HepG2 (cell line): ENCODE measurements at regions not wholly inside any gene's neighbourhood (a gene's known extent, or its start where the extent isn't known, plus 50 kb on each side); places are given as distances from the start of the nearest gene placed in this dataset.

Experiments
- ATAC-seq: fragments of 200-7000 bp; cut with Tn5 transposase; 3 replicates; pipeline ENCODE4 v1.9.1; 2020; ENCODE audit warnings: mild to moderate bottlenecking, moderate library complexity
- BruUV-seq: library from RNA; stranded (reverse); fragments of 400-500 nt; replicated peaks from 2 replicates; lab custom pipeline; 2021; lab: Mats Ljungman, UMichigan
- CTCF ChIA-PET: fragments of 300-600 bp; formaldehyde crosslinking; extraction: SDS; loops from one replicate; lab custom pipeline; 2021; ENCODE audit warnings: low total read pairs, inconsistent platforms, low intra/inter-chr PET ratio; lab: Yijun Ruan, JAX
- POLR2A ChIA-PET: fragments of 350-600 bp; sonication (Branson Sonifier 250); formaldehyde crosslinking; loops from one replicate; lab custom pipeline; 2020; ENCODE audit warnings: antibody characterized with exemption, inconsistent platforms; lab: Yijun Ruan, JAX
- DNase-seq: peaks from one replicate; pipeline ENCODE4 v3.0.0-alpha.2; 2015; ENCODE audit warnings: low spot score
- FAIRE-seq: peaks from 3 replicates; lab custom pipeline; 2011; peaks lifted over from hg19 to GRCh38; lab: Jason Lieb, UNC
- H2AFZ ChIP-seq: one replicate; pipeline ENCODE4 v1.6.1; 2011; ENCODE audit warnings: low read length, inconsistent platforms
- H3K27ac ChIP-seq: fragments of 300-600 bp; 3 replicates; pipeline ENCODE4 v1.8.0; 2011; ENCODE audit warnings: mixed run types, mild to moderate bottlenecking, mixed read lengths, low read length, inconsistent platforms; ENCODE audit not compliant: insufficient read depth; ENCODE audit errors: extremely low read length
- H3K27me3 ChIP-seq, 2 experiments: fragments of 200-600 bp in 1 of 2; 2 replicates in 1 of 2; 3 replicates in 1 of 2; pipeline versions ENCODE4 v1.6.0 to v1.8.0; 2011; ENCODE audit warnings: low read length in 2 of 2, mild to moderate bottlenecking in 2 of 2, moderate library complexity in 2 of 2, inconsistent platforms in 1 of 2; ENCODE audit not compliant: insufficient read depth in 2 of 2, control insufficient read depth in 1 of 2
- H3K36me3 ChIP-seq, 2 experiments: fragments of 200-600 bp in 1 of 2; replicated peaks in 1 of 2; 2 replicates in 1 of 2; 3 replicates in 1 of 2; pipeline versions ENCODE4 v1.5.1 to v1.8.0; 2011; ENCODE audit warnings: low read length in 2 of 2, inconsistent platforms in 1 of 2; ENCODE audit not compliant: insufficient read depth in 2 of 2, control insufficient read depth in 1 of 2
- H3K4me1 ChIP-seq: 2 replicates; pipeline ENCODE4 v1.5.1; 2012; ENCODE audit warnings: low read length, inconsistent platforms; ENCODE audit not compliant: insufficient read depth
- H3K4me2 ChIP-seq: 2 replicates; pipeline ENCODE4 v1.6.0; 2011; ENCODE audit warnings: low read depth, low read length, inconsistent platforms
- H3K4me3 ChIP-seq, 3 experiments: fragments of 200-600 bp in 1 of 3; sonication (generic), shearing (Covaris generic) in 1 of 3; replicated peaks in 1 of 3; 2 replicates each; pipeline ENCODE4 v1.5.1; 2011 to 2016; ENCODE audit warnings: low read length in 3 of 3, inconsistent platforms in 2 of 3, low read depth in 2 of 3, mild to moderate bottlenecking in 2 of 3, control low read depth in 1 of 3, mixed read lengths in 1 of 3; ENCODE audit not compliant: insufficient read depth in 1 of 3
- H3K79me2 ChIP-seq: one replicate; pipeline ENCODE4 v1.6.1; 2011; ENCODE audit warnings: low read length, inconsistent platforms; ENCODE audit not compliant: insufficient read depth
- H3K9ac ChIP-seq: 2 replicates; pipeline ENCODE4 v1.6.0; 2011; ENCODE audit warnings: mild to moderate bottlenecking, low read depth, low read length, inconsistent platforms; ENCODE audit not compliant: insufficient read depth
- H3K9me3 ChIP-seq: 2 replicates; pipeline ENCODE4 v1.5.1; 2012; ENCODE audit warnings: mild to moderate bottlenecking, low read length
- H4K20me1 ChIP-seq: 2 replicates; pipeline ENCODE4 v1.6.0; 2011; ENCODE audit warnings: inconsistent platforms, mild to moderate bottlenecking, low read length, moderate library complexity; ENCODE audit not compliant: insufficient read depth
- AHR ChIP-seq: IDR thresholded peaks from 2 replicates; pipeline ENCODE4 v1.6.1; 2018; ENCODE audit warnings: missing genetic modification reagents, missing compliant biosample characterization
- ARID2 ChIP-seq: sonication (generic); formaldehyde crosslinking; IDR thresholded peaks from 2 replicates; pipeline ENCODE4 v1.8.1; 2022; ENCODE audit warnings: mild to moderate bottlenecking, missing genetic modification reagents, borderline replicate concordance
- ATAD3A ChIP-seq: sonication (generic); formaldehyde crosslinking; IDR thresholded peaks from 2 replicates; pipeline ENCODE4 v1.4.0; 2020; ENCODE audit warnings: missing genetic modification reagents
- CENPT ChIP-seq: sonication (generic); formaldehyde crosslinking; IDR thresholded peaks from 2 replicates; pipeline ENCODE4 v1.8.0; 2022; ENCODE audit warnings: low read depth, mild to moderate bottlenecking, moderate library complexity, missing genetic modification reagents
- CHCHD3 ChIP-seq: sonication (generic); formaldehyde crosslinking; IDR thresholded peaks from 2 replicates; pipeline ENCODE4 v1.8.0; 2022; ENCODE audit warnings: mild to moderate bottlenecking, missing genetic modification reagents, moderate library complexity
- FOXK2 ChIP-seq: fragments of 450-650 bp; IDR thresholded peaks from 2 replicates; pipeline ENCODE4 v1.6.1; 2016
- GATAD2A ChIP-seq: IDR thresholded peaks from 2 replicates; pipeline ENCODE4 v1.6.1; 2016
- GLI4 ChIP-seq: sonication (generic); formaldehyde crosslinking; IDR thresholded peaks from 2 replicates; pipeline ENCODE4 v1.5.1; 2020; ENCODE audit warnings: missing genetic modification reagents, mild to moderate bottlenecking, moderate library complexity, borderline replicate concordance
- GTF3A ChIP-seq: sonication (generic); formaldehyde crosslinking; conservative IDR thresholded peaks from 2 replicates; pipeline ENCODE4 v1.4.0; 2020; ENCODE audit warnings: mild to moderate bottlenecking, missing genetic modification reagents
- HOXA7 ChIP-seq: sonication (generic); formaldehyde crosslinking; IDR thresholded peaks from 2 replicates; pipeline ENCODE4 v1.8.1; 2022; ENCODE audit warnings: mild to moderate bottlenecking, missing genetic modification reagents, moderate library complexity
- POGZ ChIP-seq: sonication (generic); formaldehyde crosslinking; IDR thresholded peaks from 2 replicates; pipeline ENCODE4 v1.4.0; 2020; ENCODE audit warnings: mild to moderate bottlenecking, missing genetic modification reagents
- POLR2G ChIP-seq: fragments of 200-400 bp; formaldehyde crosslinking; IDR thresholded peaks from 2 replicates; pipeline ENCODE4 v1.6.1; 2018; ENCODE audit warnings: mild to moderate bottlenecking, low read depth, low read length, moderate library complexity
- PPARG ChIP-seq: conservative IDR thresholded peaks from 2 replicates; pipeline ENCODE4 v1.6.1; 2016; ENCODE audit warnings: missing biosample characterization, missing genetic modification reagents
- SRY ChIP-seq: sonication (generic); formaldehyde crosslinking; IDR thresholded peaks from 2 replicates; pipeline ENCODE4 v1.8.0; 2022; ENCODE audit warnings: mild to moderate bottlenecking, missing genetic modification reagents
- TCF7L2 ChIP-seq: IDR thresholded peaks from 2 replicates; pipeline ENCODE4 v1.6.1; 2011; ENCODE audit warnings: mild to moderate bottlenecking, low read depth, low read length, moderate library complexity
- TEAD3 ChIP-seq: optimal IDR thresholded peaks from 2 replicates; pipeline ENCODE3; 2016; ENCODE audit warnings: borderline replicate concordance
- ZNF225 ChIP-seq: sonication (generic); formaldehyde crosslinking; IDR thresholded peaks from 2 replicates; pipeline ENCODE4 v1.4.0; 2020; ENCODE audit warnings: mild to moderate bottlenecking, missing genetic modification reagents
- ZNF570 ChIP-seq: sonication (generic); formaldehyde crosslinking; IDR thresholded peaks from 2 replicates; pipeline ENCODE4 v1.4.0; 2020; ENCODE audit warnings: mild to moderate bottlenecking, missing genetic modification reagents, borderline replicate concordance
- ZNF841 ChIP-seq: sonication (generic); formaldehyde crosslinking; IDR thresholded peaks from 2 replicates; pipeline ENCODE4 v1.8.1; 2023; ENCODE audit warnings: missing genetic modification reagents, borderline replicate concordance
- in situ Hi-C: cut with HindIII; loops from 2 replicates; pipeline ENCODE4 v1.10.0; 2017; ENCODE audit warnings: low pct_unique_long_range_greater_than_20kb; ENCODE audit not compliant: extremely low pct_ligation_motif_present
- intact Hi-C: fragments of 100-400 bp; cut with micrococcal nuclease; formaldehyde crosslinking; loops from one replicate; pipeline ENCODE4 v1.10.0; 2022; ENCODE audit not compliant: unreplicated experiment

DNA sequence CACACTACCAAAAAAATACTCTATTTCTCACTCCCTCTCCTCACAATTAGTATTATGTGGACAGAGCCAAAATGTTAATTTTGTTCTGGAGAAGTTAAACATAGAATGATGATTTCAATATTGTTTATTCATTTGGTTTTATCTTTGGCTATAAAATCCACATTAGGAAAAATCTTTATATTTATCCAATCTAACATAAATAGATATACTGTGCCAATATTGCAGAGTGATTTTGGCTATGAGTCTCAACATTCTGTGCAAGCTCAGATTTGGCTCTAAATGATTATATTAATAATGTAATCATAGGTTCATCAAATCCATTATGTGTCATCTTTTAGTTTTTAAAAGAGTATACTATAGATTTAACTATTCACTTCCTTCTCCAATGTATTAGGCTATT lies 667.5 kb upstream of the CHORDC1 start:
- ATAC-seq (no peak), FAIRE-seq (no peak), DNase-seq (no peak)
- TF ChIP-seq GTF3A (CRISPR knock-in tag) (no peak), ZNF225 (CRISPR knock-in tag) (no peak), CHCHD3 (CRISPR knock-in tag) (no peak), TEAD3 (CRISPR knock-in tag) (no peak), POGZ (CRISPR knock-in tag) (no peak), HOXA7 (CRISPR knock-in tag) (no peak), PPARG (CRISPR knock-in tag) (no peak), FOXK2 (no peak), ZNF841 (CRISPR knock-in tag) (no peak), TCF7L2 (no peak), CENPT (CRISPR knock-in tag) (no peak), GATAD2A (CRISPR knock-in tag) (no peak)
- CTCF ChIA-PET = no interaction called here
- H3K27ac ChIP-seq = no peak overlapping the region
- BruUV-seq = no TSS peak
- peaks cover 7% of the 10 kb centered on the region for H3K9me3 ChIP-seq
- no peaks in the 10 kb centered on the region for H3K4me1 ChIP-seq
- H3K36me3 ChIP-seq = no peaks in the 10 kb centered on the region
- no peak overlapping the region for H3K4me3 ChIP-seq
- intact Hi-C loops (no loop called here), in situ Hi-C loops (no loop called here)
- POLR2A ChIA-PET = no interaction called here
- no peak overlapping the region for H2AFZ ChIP-seq
- no peak overlapping the region for H3K9ac ChIP-seq
- no peak overlapping the region for H3K4me2 ChIP-seq
- no peaks in the 10 kb centered on the region for H4K20me1 ChIP-seq
- H3K79me2 ChIP-seq = no peaks in the 10 kb centered on the region
- H3K27me3 ChIP-seq = no peaks in the 10 kb centered on the region

DNA sequence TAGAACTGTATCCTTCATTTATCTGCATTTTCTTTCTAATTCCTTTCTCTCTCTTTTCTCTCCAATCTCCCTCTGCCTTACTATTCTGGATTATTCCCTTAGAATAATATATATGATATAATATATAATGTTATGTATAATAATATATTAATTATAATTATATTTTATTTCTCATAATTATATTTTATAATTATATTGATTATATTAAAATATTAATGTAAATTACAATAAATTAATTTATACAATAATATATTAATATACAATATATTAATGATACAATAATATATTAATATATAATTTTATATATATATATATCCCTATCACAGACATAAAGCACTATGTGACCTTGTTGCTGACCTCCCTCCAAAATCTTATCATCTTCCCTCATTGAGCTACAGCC lies 661.3 kb upstream of the CHORDC1 start:
- no TSS peak for BruUV-seq
- no peak overlapping the region for H3K9ac ChIP-seq
- H3K27me3 ChIP-seq = no peaks in the 10 kb centered on the region
- TF ChIP-seq POLR2G = no peak
- TF ChIP-seq GLI4 (CRISPR knock-in tag) = no peak
- no peak for TF ChIP-seq AHR (CRISPR knock-in tag)
- TF ChIP-seq SRY (CRISPR knock-in tag) = no peak
- TF ChIP-seq ATAD3A (CRISPR knock-in tag) = no peak
- TF ChIP-seq ZNF570 (CRISPR knock-in tag) = no peak
- TF ChIP-seq ARID2 (CRISPR knock-in tag) = no peak
- H3K36me3 ChIP-seq = no peaks in the 10 kb centered on the region
- DNase-seq (no peak), ATAC-seq (no peak), FAIRE-seq (no peak)
- no peaks in the 10 kb centered on the region for H4K20me1 ChIP-seq
- ChIA-PET POLR2A (no interaction called here), CTCF (no interaction called here)
- peaks cover 16% of the 10 kb centered on the region for H3K9me3 ChIP-seq
- intact Hi-C loops (no loop called here), in situ Hi-C loops (no loop called here)
- H3K4me2 ChIP-seq = no peak overlapping the region
- no peaks in the 10 kb centered on the region for H3K4me1 ChIP-seq
- H3K4me3 ChIP-seq = no peak overlapping the region
- no peak overlapping the region for H2AFZ ChIP-seq
- no peak overlapping the region for H3K27ac ChIP-seq
- no peaks in the 10 kb centered on the region for H3K79me2 ChIP-seq
